K562 (cell line): ENCODE measurements at regions not wholly inside any gene's neighbourhood (a gene's known extent, or its start where the extent isn't known, plus 50 kb on each side); places are given as distances from the start of the nearest gene placed in this dataset.

Experiments
- ATAC-seq: fragments of 200-7000 bp; cut with Tn5 transposase; 3 replicates; pipeline ENCODE4 v1.9.1; 2020; ENCODE audit warnings: moderate library complexity
- BruUV-seq: library from RNA; stranded (reverse); fragments of 400-500 nt; replicated peaks from 2 replicates; lab custom pipeline; 2021; lab: Mats Ljungman, UMichigan
- CTCF ChIA-PET: fragments of 300-600 bp; formaldehyde crosslinking; extraction: SDS; loops from one replicate; lab custom pipeline; 2021; ENCODE audit warnings: low intra/inter-chr PET ratio; lab: Yijun Ruan, JAX
- POLR2A ChIA-PET: fragments of 300-600, 350-650 bp; sonication (Branson Sonifier 250); formaldehyde crosslinking; extraction: SDS; loops from one replicate; lab custom pipeline; 2021; ENCODE audit warnings: antibody characterized with exemption, inconsistent platforms; lab: Yijun Ruan, JAX
- DNase-seq, 4 experiments: peaks; one replicate each; pipeline versions ENCODE4 v3.0.0 to v3.0.0-alpha.2; 2011 to 2018; ENCODE audit warnings: low spot score in 3 of 4, mixed read lengths in 3 of 4; ENCODE audit errors: extremely low read depth in 1 of 4
- FAIRE-seq: peaks from 2 replicates; lab custom pipeline; 2011; peaks lifted over from hg19 to GRCh38; lab: Jason Lieb, UNC
- H2AFZ ChIP-seq: 2 replicates; pipeline ENCODE4 v1.6.0; 2011; ENCODE audit warnings: low read depth, low read length, control low read depth, inconsistent platforms
- H3K27ac ChIP-seq: fragments of 200-600 bp; 3 replicates; pipeline ENCODE4 v1.8.0; 2011; ENCODE audit warnings: low read depth, mild to moderate bottlenecking, control low read depth, inconsistent platforms, low read length, moderate library complexity, mixed read lengths; ENCODE audit errors: extremely low read depth
- H3K27me3 ChIP-seq, 2 experiments: fragments of 300-600 bp in 1 of 2; 2 replicates in 1 of 2; 3 replicates in 1 of 2; pipeline versions ENCODE4 v1.6.0 to v1.8.0; 2011; ENCODE audit warnings: inconsistent platforms in 2 of 2, low read length in 2 of 2, mild to moderate bottlenecking in 1 of 2, mixed read lengths in 1 of 2, moderate library complexity in 1 of 2; ENCODE audit not compliant: control insufficient read depth in 2 of 2, insufficient read depth in 2 of 2
- H3K36me3 ChIP-seq: fragments of 300-600 bp; 3 replicates; pipeline ENCODE4 v1.8.0; 2011; ENCODE audit warnings: mild to moderate bottlenecking, low read length, inconsistent platforms; ENCODE audit not compliant: control insufficient read depth, insufficient read depth
- H3K4me1 ChIP-seq, 2 experiments: fragments of 200-600 bp in 1 of 2; replicated peaks in 1 of 2; 2 replicates in 1 of 2; 3 replicates in 1 of 2; pipeline versions ENCODE4 v1.5.1 to v1.8.0; 2011; ENCODE audit warnings: inconsistent platforms in 2 of 2, low read length in 2 of 2, mild to moderate bottlenecking in 1 of 2, mixed read lengths in 1 of 2, moderate library complexity in 1 of 2; ENCODE audit not compliant: control insufficient read depth in 2 of 2, insufficient read depth in 2 of 2
- H3K4me2 ChIP-seq: 2 replicates; pipeline ENCODE4 v1.6.1; 2011; ENCODE audit warnings: low read length, control low read depth, inconsistent platforms, mixed read lengths; ENCODE audit not compliant: insufficient read depth
- H3K4me3 ChIP-seq: fragments of 200-600 bp; sonication (generic), shearing (Covaris generic); 2 replicates; pipeline ENCODE4 v1.5.1; 2016; ENCODE audit warnings: control low read depth, inconsistent platforms
- H3K79me2 ChIP-seq: fragments of 200-600 bp; 3 replicates; pipeline ENCODE4 v1.8.0; 2011; ENCODE audit warnings: low read length, inconsistent platforms; ENCODE audit not compliant: control insufficient read depth, insufficient read depth
- H3K9ac ChIP-seq, 2 experiments: 2 replicates each; pipeline versions ENCODE4 v1.6.0 to v1.6.1; 2011; ENCODE audit warnings: low read depth in 2 of 2, low read length in 2 of 2, control low read depth in 1 of 2, inconsistent platforms in 1 of 2, mild to moderate bottlenecking in 1 of 2, mixed read lengths in 1 of 2; ENCODE audit not compliant: insufficient read depth in 1 of 2
- H3K9me1 ChIP-seq: one replicate; pipeline ENCODE4 v1.6.0; 2011; ENCODE audit warnings: inconsistent platforms, mild to moderate bottlenecking, low read length, moderate library complexity; ENCODE audit not compliant: control insufficient read depth, insufficient read depth
- H3K9me3 ChIP-seq: replicated peaks from 2 replicates; pipeline ENCODE4 v1.5.1; 2011; ENCODE audit warnings: low read depth, low read length, inconsistent platforms; ENCODE audit not compliant: control insufficient read depth, insufficient read depth
- H4K20me1 ChIP-seq: replicated peaks from 2 replicates; pipeline ENCODE4 v1.6.1; 2011; ENCODE audit warnings: low read length, inconsistent platforms, mixed read lengths; ENCODE audit not compliant: control insufficient read depth, insufficient read depth
- EP300 ChIP-seq: IDR thresholded peaks from 2 replicates; pipeline ENCODE4 v1.6.1; 2012; ENCODE audit warnings: low read length, improper control_type of control experiment
- HDAC1 ChIP-seq, 2 experiments: fragments of 450-650 bp; IDR thresholded peaks; 2 replicates each; pipeline ENCODE4 v1.6.1; 2016 to 2017; ENCODE audit warnings: inconsistent platforms in 1 of 2, mild to moderate bottlenecking in 1 of 2, moderate library complexity in 1 of 2
- NCOR1 ChIP-seq: fragments of 450-650 bp; IDR thresholded peaks from 2 replicates; pipeline ENCODE4 v1.6.1; 2016; ENCODE audit warnings: mild to moderate bottlenecking, moderate library complexity
- SAFB2 ChIP-seq: fragments of 200-400 bp; formaldehyde crosslinking; IDR thresholded peaks from 2 replicates; pipeline ENCODE4 v1.6.1; 2018; ENCODE audit warnings: borderline replicate concordance, low read length, low read depth, moderate library complexity; ENCODE audit not compliant: severe bottlenecking
- ZNF121 ChIP-seq: sonication (generic); formaldehyde crosslinking; conservative IDR thresholded peaks from 2 replicates; pipeline ENCODE4 v1.8.0; 2022; ENCODE audit warnings: missing genetic modification reagents
- ZNF212 ChIP-seq: fragments of 450-650 bp; formaldehyde crosslinking; IDR thresholded peaks from 2 replicates; pipeline ENCODE4 v1.4.0; 2020; ENCODE audit warnings: mild to moderate bottlenecking
- ZNF263 ChIP-seq: sonication (generic); formaldehyde crosslinking; IDR thresholded peaks from 2 replicates; pipeline ENCODE4 v1.8.0; 2022; ENCODE audit warnings: mild to moderate bottlenecking, missing genetic modification reagents, borderline replicate concordance
- ZNF561 ChIP-seq: fragments of 450-650 bp; formaldehyde crosslinking; conservative IDR thresholded peaks from 2 replicates; pipeline ENCODE4 v1.4.0; 2020; ENCODE audit warnings: mild to moderate bottlenecking, moderate library complexity
- WGBS: fragments of 100-300 bp; shearing (Covaris generic); methylation state at CpG from one replicate; pipeline ENCODE4 v1.1.6; 2016; ENCODE audit warnings: low coverage, mixed read lengths; ENCODE audit not compliant: insufficient coverage; ENCODE audit errors: missing lambda C conversion rate; 5-methylcytosine and 5-hydroxymethylcytosine counted together
- in situ Hi-C: fragments of 300-500 bp; cut with MboI; formaldehyde crosslinking; loops from 4 replicates; pipeline ENCODE4 v1.15.0; 2018; ENCODE audit warnings: inconsistent platforms, mixed read lengths
- intact Hi-C: fragments of 100-400 bp; cut with micrococcal nuclease; formaldehyde crosslinking; loops from 2 replicates; pipeline ENCODE4 v1.14.2; 2022
- TF ChIP-seq, protein P1 (sequence below): sonication (generic); formaldehyde crosslinking; IDR thresholded peaks from 2 replicates; pipeline ENCODE4 v1.8.0; 2022; ENCODE audit warnings: mild to moderate bottlenecking, low read depth, missing genetic modification reagents

DNA sequence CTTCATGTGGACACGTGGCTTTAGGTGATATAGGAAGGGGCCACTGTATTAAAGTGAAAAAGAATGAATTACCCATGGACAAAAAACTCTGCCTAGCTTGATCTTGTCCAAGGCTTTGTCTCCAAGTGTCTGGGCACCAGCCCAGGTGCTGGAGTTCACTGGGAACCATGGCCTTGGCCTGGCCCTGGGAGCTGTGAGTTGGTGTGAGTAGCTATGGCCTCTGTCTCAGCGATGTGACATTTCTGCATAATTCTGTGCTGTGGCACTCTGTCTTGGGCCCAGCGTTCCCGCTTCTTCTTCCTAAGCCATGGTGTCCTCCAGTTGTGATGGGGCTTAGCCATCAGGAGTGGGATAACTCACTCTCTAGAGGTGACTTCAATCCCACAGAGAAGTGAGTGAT lies 119.0 kb upstream of the PPP2R2D start:
- no peaks in the 10 kb centered on the region for H4K20me1 ChIP-seq
- intact Hi-C loops: no loop called here
- TF ChIP-seq ZNF561 (no peak), NCOR1 (no peak), ZNF121 (CRISPR knock-in tag) (no peak), HDAC1 (IDR thresholded peaks at IDR 0.05) (no peak), ZNF212 (CRISPR knock-in tag) (no peak), EP300 (no peak), ZNF263 (CRISPR knock-in tag) (no peak), SAFB2 (no peak)
- TF ChIP-seq, protein P1, sequence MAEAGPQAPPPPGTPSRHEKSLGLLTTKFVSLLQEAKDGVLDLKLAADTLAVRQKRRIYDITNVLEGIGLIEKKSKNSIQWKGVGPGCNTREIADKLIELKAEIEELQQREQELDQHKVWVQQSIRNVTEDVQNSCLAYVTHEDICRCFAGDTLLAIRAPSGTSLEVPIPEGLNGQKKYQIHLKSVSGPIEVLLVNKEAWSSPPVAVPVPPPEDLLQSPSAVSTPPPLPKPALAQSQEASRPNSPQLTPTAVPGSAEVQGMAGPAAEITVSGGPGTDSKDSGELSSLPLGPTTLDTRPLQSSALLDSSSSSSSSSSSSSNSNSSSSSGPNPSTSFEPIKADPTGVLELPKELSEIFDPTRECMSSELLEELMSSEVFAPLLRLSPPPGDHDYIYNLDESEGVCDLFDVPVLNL: no peak
- TF ChIP-seq, all 486 proteins: peak for 0
- no TSS peak for BruUV-seq
- no peak overlapping the region for H3K4me3 ChIP-seq
- no peak overlapping the region for H3K27ac ChIP-seq
- FAIRE-seq: no peak
- 0% methylated on average over 4 of the region's 4 CpGs for WGBS
- DNase-seq: no peak
- CTCF ChIA-PET: no interaction called here
- H3K79me2 ChIP-seq: no peaks in the 10 kb centered on the region
- no peaks in the 10 kb centered on the region for H3K9me1 ChIP-seq
- POLR2A ChIA-PET: interaction anchor here (1.1 kb wide), 1 partner anchor 12 kb away, joined by 3 read pairs; no protein-coding TSS in a partner anchor
- no peaks in the 10 kb centered on the region for H3K9me3 ChIP-seq
- no peaks in the 10 kb centered on the region for H3K27me3 ChIP-seq
- in situ Hi-C loops: no loop called here
- no peak overlapping the region for H3K4me2 ChIP-seq
- ATAC-seq: no peak
- H2AFZ ChIP-seq: no peak overlapping the region
- H3K36me3 ChIP-seq: no peaks in the 10 kb centered on the region
- no peaks in the 10 kb centered on the region for H3K4me1 ChIP-seq
- no peak overlapping the region for H3K9ac ChIP-seq
